Body of pancreas (tissue), 4 donors: ENCODE measurements at regions not wholly inside any gene's neighbourhood (a gene's known extent, or its start where the extent isn't known, plus 50 kb on each side); places are given as distances from the start of the nearest gene placed in this dataset.

Experiments used
- ATAC-seq: fragments of 150-250 bp; one replicate; pipeline ENCODE4 v1.9.1; 2016
- DNase-seq, 4 donors: peaks; one replicate each; pipeline ENCODE4 v3.0.0-alpha.2; 2019
- H3K27ac ChIP-seq, 4 donors: fragments of 200-600 bp; sonication (generic); 1 replicate in 3 of 4; 2 replicates in 1 of 4; pipeline versions ENCODE4 v1.5.1 to v1.6.1; 2016 to 2019; ENCODE audit warnings: mild to moderate bottlenecking in 1 of 4, mixed read lengths in 1 of 4, moderate library complexity in 1 of 4
- H3K27me3 ChIP-seq, 2 donors: fragments of 200-600 bp; sonication (generic); one replicate each; pipeline ENCODE4 v1.6.0; 2016; ENCODE audit warnings: mild to moderate bottlenecking in 1 of 2
- H3K36me3 ChIP-seq, 2 donors: fragments of 200-600 bp; sonication (generic); replicated peaks in 1 of 2; 2 replicates each; pipeline ENCODE4 v1.5.1; 2016; ENCODE audit warnings: low read depth in 2 of 2; ENCODE audit not compliant: insufficient read depth in 1 of 2
- H3K4me1 ChIP-seq: fragments of 200-600 bp; sonication (generic); one replicate; pipeline ENCODE4 v1.6.0; 2016
- H3K4me3 ChIP-seq, 2 donors: fragments of 200-600 bp; sonication (generic); 1 replicate in 1 of 2; 2 replicates in 1 of 2; pipeline ENCODE4 v1.5.1; 2016 to 2019
- H3K9me3 ChIP-seq, 3 donors: fragments of 200-600 bp; sonication (generic); 1 replicate in 2 of 3; 2 replicates in 1 of 3; pipeline ENCODE4 v1.5.1; 2016
- POLR2A ChIP-seq, 3 donors: fragments of 450-650 bp; IDR thresholded peaks; one replicate each; pipeline ENCODE4 v1.6.1; 2016; ENCODE audit warnings: antibody characterized with exemption in 3 of 3, mild to moderate bottlenecking in 2 of 3
- WGBS, 2 donors: methylation state at CpG; one replicate each; pipeline ENCODE4 v1.1.5; 2017; 5-methylcytosine and 5-hydroxymethylcytosine counted together
- intact Hi-C: fragments of 100-400 bp; cut with DNase I; formaldehyde crosslinking; loops from one replicate; pipeline ENCODE4 v1.15.1; 2023
- TF ChIP-seq, protein P1 (sequence below), 7 experiments: fragments of 450-650 bp in 4 of 7; fragments of 200-600 bp in 3 of 7; sonication (generic) in 3 of 7; IDR thresholded peaks; one replicate each; pipeline ENCODE4 v1.5.1; 2016 to 2019; ENCODE audit warnings: antibody characterized with exemption in 7 of 7

DNA sequence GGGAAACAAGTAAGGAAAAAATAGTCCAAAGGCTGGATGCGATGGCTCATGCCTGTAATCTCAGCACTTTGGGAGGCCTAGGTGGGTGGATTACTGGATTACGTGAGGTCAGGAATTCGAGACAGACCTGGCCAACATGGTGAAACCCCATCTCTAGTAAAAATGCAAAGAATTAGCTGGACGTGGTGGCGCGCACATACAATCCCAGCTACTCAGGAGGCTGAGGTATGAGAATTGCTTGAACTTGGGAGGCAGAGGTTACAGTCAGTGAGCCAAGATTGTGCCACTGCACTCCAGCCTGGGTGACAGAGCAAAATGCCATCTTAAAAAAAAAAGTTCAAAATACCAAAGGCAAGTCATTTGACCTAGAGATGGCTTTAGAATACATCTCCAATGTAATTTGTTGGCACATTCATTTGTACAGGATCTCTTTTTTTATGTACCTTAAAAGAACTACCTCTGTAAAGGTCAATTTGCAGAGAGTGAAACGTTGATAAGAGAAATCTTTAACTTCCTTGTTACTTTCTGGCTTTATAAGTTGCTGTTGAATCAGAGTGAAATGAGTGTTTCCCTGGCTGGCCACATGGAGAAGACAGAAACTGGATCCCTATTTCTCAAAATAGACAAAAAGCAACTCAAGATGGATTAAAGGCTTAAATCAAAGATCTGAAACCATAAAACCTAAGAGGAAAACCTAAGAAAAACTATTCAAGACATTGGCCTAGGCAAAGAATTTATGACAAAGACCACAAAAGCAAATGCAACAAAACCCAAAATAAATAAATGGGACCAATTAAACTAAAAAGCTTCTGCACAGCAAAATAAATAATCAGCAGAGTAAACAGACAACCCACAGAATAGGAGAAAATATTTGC is 260.7 kb downstream of the KLF6 start:
- Histone ChIP-seq H3K36me3 (no peaks in the 10 kb centered on the region), H3K9me3 (no peaks in the 10 kb centered on the region), H3K27ac (peak overlapping the region in 3 of 4 donors; percentile 8 to 30 (median 23)), H3K27me3 (no peaks in the 10 kb centered on the region), H3K4me1 (peaks cover 2% of the 10 kb centered on the region), H3K4me3 (no peak overlapping the region)
- ATAC-seq (no peak), DNase-seq (no peak)
- TF ChIP-seq, protein P1, sequence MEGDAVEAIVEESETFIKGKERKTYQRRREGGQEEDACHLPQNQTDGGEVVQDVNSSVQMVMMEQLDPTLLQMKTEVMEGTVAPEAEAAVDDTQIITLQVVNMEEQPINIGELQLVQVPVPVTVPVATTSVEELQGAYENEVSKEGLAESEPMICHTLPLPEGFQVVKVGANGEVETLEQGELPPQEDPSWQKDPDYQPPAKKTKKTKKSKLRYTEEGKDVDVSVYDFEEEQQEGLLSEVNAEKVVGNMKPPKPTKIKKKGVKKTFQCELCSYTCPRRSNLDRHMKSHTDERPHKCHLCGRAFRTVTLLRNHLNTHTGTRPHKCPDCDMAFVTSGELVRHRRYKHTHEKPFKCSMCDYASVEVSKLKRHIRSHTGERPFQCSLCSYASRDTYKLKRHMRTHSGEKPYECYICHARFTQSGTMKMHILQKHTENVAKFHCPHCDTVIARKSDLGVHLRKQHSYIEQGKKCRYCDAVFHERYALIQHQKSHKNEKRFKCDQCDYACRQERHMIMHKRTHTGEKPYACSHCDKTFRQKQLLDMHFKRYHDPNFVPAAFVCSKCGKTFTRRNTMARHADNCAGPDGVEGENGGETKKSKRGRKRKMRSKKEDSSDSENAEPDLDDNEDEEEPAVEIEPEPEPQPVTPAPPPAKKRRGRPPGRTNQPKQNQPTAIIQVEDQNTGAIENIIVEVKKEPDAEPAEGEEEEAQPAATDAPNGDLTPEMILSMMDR (IDR thresholded peaks at IDR 0.05): no peak
- TF ChIP-seq POLR2A (IDR thresholded peaks at IDR 0.05): no peak
- intact Hi-C loops: no loop called here
- WGBS, 2 donors: 73 to 75% methylated on average over 7 of the region's 7 CpGs

DNA sequence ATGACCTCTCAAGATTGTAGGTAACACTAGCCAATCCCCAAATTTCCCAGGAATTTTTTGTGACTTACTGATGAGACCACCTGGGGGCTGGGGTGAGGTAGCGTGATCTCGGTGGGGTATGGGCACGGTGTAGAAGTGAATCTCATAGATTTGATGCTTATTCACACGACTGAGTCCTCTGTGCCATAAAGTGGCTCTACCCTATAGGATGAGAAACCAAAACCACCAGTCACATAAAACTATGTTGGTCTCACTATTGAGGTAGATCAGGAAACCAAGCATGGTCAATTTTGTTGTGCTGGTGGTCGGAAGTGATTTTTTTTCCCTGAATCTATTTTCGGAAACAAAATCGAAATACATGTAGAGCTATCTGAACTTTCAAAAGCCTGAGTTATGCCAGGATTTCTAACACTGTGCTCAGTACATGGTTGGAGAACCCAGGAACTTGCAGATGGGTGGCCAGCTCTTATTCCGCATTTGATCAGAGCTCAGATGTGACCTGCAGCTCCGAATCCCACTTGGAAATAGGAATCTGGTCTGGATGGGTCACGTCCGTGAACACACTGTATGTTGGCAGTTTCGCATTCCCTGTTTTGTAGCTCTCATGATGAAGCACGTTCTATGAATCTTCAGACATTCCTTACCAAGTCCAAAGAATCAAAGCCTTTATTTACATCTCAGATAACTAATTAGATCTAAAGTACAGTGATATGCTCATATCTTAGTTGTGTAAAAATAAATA is 261.5 kb downstream of the KLF6 start:
- intact Hi-C loops: no loop called here
- ATAC-seq (no peak), DNase-seq (no peak)
- no peak overlapping the region for H3K27ac ChIP-seq
- TF ChIP-seq, protein P1 (IDR thresholded peaks at IDR 0.05): no peak
- no peak for TF ChIP-seq POLR2A (IDR thresholded peaks at IDR 0.05)
- WGBS, 2 donors: 76 to 77% methylated on average over 13 of the region's 13 CpGs
- no peaks in the 10 kb centered on the region for H3K4me1 ChIP-seq
- no peak overlapping the region for H3K4me3 ChIP-seq
- no peaks in the 10 kb centered on the region for H3K9me3 ChIP-seq
- no peaks in the 10 kb centered on the region for H3K27me3 ChIP-seq
- H3K36me3 ChIP-seq: no peaks in the 10 kb centered on the region

DNA sequence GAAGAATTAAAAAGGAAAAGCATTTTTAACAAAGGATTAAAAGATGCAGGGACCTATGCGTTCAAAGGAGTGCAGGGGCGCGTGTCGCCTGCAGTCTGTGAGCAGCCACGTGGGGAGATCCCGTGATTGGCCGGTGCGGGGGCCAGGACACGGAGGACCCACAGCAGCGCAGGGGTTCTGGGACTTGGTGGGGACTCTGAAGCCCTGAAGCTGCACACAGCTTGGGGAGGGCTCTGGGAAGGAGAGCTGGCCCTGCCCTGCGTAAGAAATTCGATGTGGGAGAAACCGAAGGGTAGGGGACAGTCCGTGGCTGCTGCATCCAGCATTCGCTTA is 268.1 kb downstream of the KLF6 start:
- DNase-seq (no peak), ATAC-seq (no peak)
- H3K4me3 ChIP-seq: no peak overlapping the region
- no peaks in the 10 kb centered on the region for H3K27me3 ChIP-seq
- no peak for TF ChIP-seq POLR2A (IDR thresholded peaks at IDR 0.05)
- TF ChIP-seq, protein P1 (IDR thresholded peaks at IDR 0.05): no peak
- H3K27ac ChIP-seq: no peak overlapping the region
- H3K9me3 ChIP-seq: no peaks in the 10 kb centered on the region
- H3K4me1 ChIP-seq: no peaks in the 10 kb centered on the region
- H3K36me3 ChIP-seq: no peaks in the 10 kb centered on the region
- intact Hi-C loops: no loop called here
- 80 to 85% methylated on average over 15 of the region's 15 CpGs for WGBS, 2 donors

DNA sequence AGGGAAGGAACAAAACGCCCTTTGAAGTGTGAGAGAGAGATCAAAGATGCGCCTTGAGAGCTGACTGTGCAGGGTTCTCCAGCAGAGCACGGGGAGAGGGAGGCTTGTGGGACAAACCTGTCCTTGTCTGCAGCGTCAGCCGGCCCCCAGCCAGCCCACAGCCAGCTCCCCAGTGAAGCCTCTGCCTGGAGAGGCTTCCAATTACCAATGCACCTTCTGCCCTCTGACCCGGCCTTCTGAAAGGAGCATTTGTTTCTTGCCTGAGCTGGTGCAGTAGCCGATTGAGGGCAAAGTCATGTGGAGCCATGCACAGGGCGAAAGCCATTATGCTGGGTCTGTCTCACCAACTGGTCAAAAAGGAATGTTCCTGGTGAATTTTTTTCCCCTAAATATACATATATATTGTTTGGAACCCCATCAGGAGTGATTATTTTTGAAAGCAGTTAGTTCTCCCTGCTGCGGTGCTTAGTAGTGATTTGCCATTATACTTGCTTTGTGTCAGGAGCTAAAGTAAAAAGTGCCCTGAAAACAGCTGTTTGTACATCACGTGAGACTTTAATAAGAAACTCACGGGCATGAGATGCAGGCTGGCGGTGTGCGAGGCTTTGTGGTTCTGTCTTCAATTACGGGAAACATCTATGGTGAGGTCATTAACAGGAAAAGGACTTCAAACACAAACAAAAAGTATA is 268.6 kb downstream of the KLF6 start:
- DNase-seq (no peak), ATAC-seq (no peak)
- Histone ChIP-seq H3K36me3 (no peaks in the 10 kb centered on the region), H3K4me3 (no peak overlapping the region), H3K4me1 (no peaks in the 10 kb centered on the region), H3K27me3 (no peaks in the 10 kb centered on the region), H3K9me3 (no peaks in the 10 kb centered on the region), H3K27ac (no peak overlapping the region)
- intact Hi-C loops: no loop called here
- no peak for TF ChIP-seq POLR2A (IDR thresholded peaks at IDR 0.05)
- TF ChIP-seq, protein P1 (IDR thresholded peaks at IDR 0.05): no peak
- 50 to 68% methylated on average over 14 of the region's 14 CpGs for WGBS, 2 donors
